ENCODE measurements at regions not wholly inside any gene's neighbourhood (a gene's known extent, or its start where the extent isn't known, plus 50 kb on each side); places are given as distances from the start of the nearest gene placed in this dataset.
"Not testable (repeated sequence)": the region's sequence is repeated elsewhere in the genome, so short reads cannot be mapped to it uniquely, and the experiment has no call there.

DNA sequence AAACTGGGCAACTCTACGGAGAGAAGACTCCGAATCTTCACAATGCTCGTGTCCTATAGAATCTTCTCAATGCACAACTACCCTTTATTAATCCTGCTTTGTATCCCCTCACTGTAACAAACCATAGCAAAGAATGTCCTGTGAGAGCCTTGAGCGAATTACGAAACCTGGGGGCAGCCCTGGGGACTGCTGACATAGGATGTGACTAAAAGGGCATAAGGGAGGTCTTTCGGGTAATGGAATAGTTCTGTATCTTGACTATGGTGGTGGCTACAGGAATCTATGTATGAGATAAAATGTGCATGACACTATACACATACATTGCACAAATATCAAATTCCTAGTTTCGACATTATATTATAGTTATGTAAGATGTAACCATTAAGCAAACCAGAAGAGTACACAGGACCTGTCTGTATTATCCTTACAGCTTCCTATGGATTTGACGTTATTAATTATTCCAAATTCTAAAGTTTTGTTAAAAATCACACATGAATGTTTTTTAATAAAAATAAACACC, 162.5 kb upstream of the KCTD7 start:
- no peak overlapping the region for H3K27ac ChIP-seq
- TF ChIP-seq CTCF (conservative IDR thresholded peaks at IDR 0.05): no peak

- H3K27ac ChIP-seq: no peak overlapping the region
- TF ChIP-seq CTCF (conservative IDR thresholded peaks at IDR 0.05): no peak
These were observed 160.8 kb upstream of the KCTD7 start for GRCh38 chr7:66467887-66468286.

GRCh38 chr7:66473064-66473463, 155.6 kb upstream of the KCTD7 start:
- not testable (repeated sequence) for H3K27ac ChIP-seq

DNA sequence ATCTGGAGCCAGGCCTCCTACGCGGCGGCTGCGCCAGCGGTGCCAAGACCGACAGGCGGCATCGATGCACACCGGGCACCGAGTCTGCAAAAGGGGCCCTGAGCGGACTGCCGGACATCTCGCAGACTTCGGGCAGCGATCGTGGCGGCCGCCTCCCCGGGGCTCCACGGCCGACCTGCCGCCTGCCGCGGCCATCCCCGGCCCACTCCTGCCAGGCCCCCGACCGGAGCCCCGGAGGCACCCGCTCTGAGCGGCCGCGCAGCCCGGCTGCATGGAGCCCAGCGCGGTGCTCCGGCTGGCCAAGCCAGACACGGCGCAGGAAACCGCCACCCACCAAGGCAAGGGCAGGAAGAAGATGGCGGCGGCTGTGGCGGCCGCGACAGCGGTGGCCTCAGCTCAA, 154.2 kb upstream of the KCTD7 start:
- no peak for TF ChIP-seq CTCF (conservative IDR thresholded peaks at IDR 0.05)
- H3K27ac ChIP-seq: no peak overlapping the region

DNA sequence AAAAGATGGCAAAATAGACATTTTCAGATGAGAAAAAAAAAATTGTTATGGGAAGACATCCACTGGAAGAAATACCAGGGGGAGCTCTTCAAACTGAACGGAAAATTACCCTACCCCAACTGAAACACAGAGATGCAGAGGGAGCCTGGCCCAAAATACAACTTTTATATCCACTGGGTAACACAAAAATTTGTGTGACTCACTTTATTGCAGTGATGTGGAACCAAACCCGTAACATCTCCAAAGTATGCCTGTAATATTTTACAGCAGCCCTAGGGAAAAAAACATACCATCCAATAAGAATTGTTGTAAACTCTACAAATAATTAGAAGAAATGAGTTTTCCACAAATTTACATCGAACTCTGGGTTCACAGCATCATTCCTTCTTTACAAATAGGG, 152.6 kb upstream of the KCTD7 start:
- H3K27ac ChIP-seq: not testable (repeated sequence)

GRCh38 chr7:66477822-66478397, 150.8 kb upstream of the KCTD7 start:
- not testable (repeated sequence) for H3K27ac ChIP-seq

DNA sequence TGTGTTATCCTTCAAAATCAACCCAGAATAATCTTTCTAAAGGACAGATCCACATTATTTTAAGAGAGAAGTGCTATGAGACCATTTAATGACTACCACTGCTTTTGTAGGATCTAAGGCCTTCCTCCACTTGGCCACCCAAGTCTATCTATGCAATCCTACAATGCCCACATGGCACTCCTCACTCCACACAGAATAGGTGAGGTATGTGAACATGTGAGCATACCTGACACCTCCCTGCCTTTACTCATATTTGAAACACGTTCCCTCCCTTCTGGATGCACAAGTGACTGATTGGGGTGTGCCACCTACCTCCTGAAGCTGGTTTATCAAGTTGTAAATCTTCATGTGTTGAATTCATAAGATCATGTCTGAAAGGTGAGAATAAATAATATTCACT, 147.5 kb upstream of the KCTD7 start:
- H3K27ac ChIP-seq: not testable (repeated sequence)

DNA sequence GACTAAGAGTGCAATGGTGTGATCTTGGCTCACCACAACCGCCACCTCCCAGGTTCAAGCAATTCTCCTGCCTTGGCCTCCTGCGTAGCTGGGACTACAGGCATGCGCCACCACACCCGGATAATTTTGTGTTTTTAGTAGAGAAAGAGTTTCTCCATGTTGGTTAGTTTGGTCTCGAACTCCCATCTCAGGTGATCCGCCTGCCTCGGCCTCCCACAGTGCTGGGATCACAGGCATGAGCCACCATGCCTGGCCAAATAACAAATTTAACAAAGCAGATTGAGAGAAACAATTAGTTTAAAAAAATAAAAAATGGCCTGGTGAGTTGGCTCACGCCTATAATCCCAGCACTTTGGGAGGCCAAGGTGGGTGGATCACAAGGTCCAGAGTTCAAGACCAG, 139.6 kb upstream of the KCTD7 start:
- not testable (repeated sequence) for H3K27ac ChIP-seq

DNA sequence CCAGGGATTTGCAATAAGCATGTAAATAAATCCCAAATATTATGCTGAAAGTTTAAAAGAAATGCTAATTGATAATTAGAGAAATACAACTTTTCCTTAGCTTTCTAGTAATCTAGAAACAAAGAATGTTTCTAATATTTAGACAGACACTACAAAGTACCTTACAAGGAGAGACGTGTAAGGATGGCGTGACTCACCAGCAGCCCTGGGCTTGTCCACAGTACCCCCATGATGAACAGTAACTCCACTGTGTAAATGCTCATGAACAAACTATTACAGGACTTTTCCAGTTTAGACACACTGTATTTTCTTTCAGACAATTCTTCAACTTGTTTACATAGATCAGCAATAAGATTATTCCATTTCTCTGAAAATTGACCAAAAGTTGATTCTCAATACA, 138.9 kb upstream of the KCTD7 start:
- not testable (repeated sequence) for H3K27ac ChIP-seq

GRCh38 chr7:66490979-66491378, 137.7 kb upstream of the KCTD7 start:
- not testable (repeated sequence) for H3K27ac ChIP-seq

- H3K27ac ChIP-seq: peak overlapping the region; percentile 84; the same call in 1 of the 2 replicates
These were observed 136.3 kb upstream of the KCTD7 start for GRCh38 chr7:66492405-66492804.

GRCh38 chr7:66493235-66494205, 135.2 kb upstream of the KCTD7 start:
- peak; percentile 14 for TF ChIP-seq CTCF (conservative IDR thresholded peaks at IDR 0.05)
- peak overlapping the region; percentile 84 for H3K27ac ChIP-seq

Measured in VCaP (cell line).